Fibroblast of pulmonary artery (primary cell): ENCODE measurements at regions not wholly inside any gene's neighbourhood (a gene's known extent, or its start where the extent isn't known, plus 50 kb on each side); places are given as distances from the start of the nearest gene placed in this dataset.
"Not testable (repeated sequence)": the region's sequence is repeated elsewhere in the genome, so short reads cannot be mapped to it uniquely, and the experiment has no call there.

Experiments used
- DNase-seq: peaks from one replicate; pipeline ENCODE4 v3.0.0-alpha.2; 2010; ENCODE audit warnings: low read depth
- H3K4me3 ChIP-seq: replicated peaks from 2 replicates; pipeline ENCODE4 v1.5.1; 2011; ENCODE audit warnings: low read depth, mild to moderate bottlenecking, control low read depth, low read length, moderate library complexity
- TF ChIP-seq, protein P1 (sequence below): IDR thresholded peaks from 2 replicates; pipeline ENCODE4 v1.5.1; 2011; ENCODE audit warnings: mild to moderate bottlenecking, control low read depth, low read length, inconsistent platforms; ENCODE audit errors: missing control alignments

- TF ChIP-seq, protein P1, sequence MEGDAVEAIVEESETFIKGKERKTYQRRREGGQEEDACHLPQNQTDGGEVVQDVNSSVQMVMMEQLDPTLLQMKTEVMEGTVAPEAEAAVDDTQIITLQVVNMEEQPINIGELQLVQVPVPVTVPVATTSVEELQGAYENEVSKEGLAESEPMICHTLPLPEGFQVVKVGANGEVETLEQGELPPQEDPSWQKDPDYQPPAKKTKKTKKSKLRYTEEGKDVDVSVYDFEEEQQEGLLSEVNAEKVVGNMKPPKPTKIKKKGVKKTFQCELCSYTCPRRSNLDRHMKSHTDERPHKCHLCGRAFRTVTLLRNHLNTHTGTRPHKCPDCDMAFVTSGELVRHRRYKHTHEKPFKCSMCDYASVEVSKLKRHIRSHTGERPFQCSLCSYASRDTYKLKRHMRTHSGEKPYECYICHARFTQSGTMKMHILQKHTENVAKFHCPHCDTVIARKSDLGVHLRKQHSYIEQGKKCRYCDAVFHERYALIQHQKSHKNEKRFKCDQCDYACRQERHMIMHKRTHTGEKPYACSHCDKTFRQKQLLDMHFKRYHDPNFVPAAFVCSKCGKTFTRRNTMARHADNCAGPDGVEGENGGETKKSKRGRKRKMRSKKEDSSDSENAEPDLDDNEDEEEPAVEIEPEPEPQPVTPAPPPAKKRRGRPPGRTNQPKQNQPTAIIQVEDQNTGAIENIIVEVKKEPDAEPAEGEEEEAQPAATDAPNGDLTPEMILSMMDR: peak; percentile 18
- no peak overlapping the region for H3K4me3 ChIP-seq
- peak; percentile 4 for DNase-seq
Observed at GRCh38 chrX:42290608-42291007, 367.3 kb upstream of the CASK start.

DNA sequence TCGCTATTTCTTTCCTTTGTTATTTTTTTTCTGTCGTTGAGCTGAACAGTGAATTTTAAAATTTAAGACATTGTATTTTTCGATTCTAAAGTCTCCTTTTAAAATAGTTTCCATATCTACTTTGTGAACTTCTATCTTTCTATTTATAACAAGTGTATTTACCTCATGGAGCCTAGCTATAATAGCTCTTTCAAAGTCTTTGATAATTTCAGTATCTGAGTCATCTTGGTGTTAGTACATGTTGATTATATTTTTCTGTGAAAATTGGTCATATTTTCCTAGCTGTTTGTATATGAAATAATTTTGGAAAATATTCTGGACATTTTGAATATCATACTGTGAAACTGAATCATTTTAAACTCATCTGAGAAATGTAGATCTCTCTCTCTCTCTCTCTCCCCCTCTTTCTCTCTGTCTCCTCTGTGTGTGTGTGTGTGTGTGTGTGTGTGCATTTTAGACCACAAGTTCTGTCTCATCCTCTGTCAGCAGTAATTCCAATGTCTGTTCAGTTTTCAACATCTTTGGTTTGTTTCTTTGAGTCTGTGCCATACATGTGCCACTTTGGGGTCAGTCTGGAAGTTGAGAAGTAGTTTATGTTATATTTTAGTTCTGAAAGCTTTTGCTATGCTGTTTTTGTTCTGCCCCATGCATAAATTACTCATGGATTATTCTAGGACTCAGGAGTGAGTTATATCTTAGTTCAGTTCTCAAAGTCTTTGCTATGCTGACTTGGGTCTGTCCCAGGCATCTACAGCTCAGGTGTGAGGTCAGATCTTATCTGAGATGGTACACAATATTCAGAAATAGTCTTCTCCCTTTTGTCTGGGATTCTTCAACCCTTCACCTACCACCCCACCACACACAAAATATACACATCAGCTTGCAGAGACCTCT is 366.4 kb upstream of the CASK start:
- no peak for DNase-seq
- H3K4me3 ChIP-seq: no peak overlapping the region
- TF ChIP-seq, protein P1: no peak

DNA sequence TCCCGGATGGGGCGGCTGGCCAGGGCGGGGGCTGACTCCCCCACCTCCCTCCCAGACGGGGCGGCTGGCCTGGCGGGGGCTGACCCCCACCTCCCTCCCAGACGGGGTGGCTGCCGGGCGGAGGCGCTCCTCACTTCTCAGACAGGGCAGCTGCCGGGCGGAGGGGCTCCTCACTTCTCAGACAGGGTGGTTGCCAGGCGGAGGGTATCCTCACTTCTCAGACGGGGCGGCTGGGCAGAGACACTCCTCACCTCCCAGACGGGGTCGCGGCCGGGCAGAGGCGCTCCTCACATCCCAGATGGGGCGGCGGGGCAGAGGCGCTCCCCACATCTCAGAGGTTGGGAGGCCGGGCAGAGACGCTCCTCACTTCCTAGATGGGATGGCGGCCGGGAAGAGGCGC is 362.3 kb upstream of the CASK start:
- DNase-seq, H3K4me3 ChIP-seq: not testable (repeated sequence)

DNA sequence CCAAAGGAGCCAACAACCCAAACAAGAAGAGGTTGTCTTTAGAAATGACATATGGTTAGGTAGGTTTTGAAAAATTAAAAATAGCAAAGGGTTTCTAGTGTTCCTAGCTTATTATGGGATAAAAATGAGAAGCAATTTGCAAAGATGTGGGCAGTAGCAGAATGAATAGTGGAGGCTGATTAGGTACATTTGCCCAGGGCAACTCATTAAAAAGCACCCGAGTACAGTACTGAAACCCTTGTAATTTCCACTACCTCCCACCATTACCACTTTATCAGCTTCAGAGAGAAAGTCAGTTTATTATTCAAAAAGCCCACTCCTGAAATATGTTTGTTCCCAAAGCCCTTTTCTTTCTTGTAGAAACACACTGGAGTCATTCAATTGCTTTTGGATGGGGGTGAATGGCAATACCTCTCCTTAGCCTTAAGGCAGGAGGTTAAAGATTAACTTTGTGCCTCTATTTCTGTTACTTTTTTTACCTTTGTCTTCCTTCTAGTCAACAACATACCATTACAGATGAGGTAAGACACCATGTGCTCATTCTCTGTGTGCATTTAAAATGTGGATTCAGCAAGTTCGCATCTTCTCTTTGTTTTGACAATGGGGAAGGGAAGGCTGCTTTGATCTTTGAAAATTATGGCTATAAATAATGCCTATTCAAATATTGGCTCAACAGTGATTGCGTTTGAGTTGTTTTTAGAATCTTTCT is 353.8 kb upstream of the CASK start:
- no peak overlapping the region for H3K4me3 ChIP-seq
- TF ChIP-seq, protein P1: no peak
- DNase-seq: no peak

DNA sequence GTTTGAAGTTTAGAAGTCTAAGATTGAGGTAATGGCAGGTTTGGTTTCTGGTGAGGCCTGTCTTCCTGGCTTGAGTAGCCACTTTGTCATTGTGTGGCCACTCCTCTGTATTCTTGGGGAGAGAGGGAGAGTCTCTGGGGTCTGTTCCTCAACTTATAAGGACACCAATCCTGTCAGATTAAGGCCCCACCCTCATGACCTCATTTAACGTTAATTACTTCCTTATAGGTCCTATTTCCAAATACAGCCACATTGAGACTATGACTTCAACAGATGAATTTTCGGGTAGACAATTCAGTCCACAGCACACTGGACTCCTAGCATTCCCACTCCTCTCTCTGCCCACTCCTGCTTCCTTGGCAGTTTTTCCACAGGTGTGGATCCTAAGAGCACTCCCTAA is 350.8 kb upstream of the CASK start:
- no peak for DNase-seq
- TF ChIP-seq, protein P1: no peak
- no peak overlapping the region for H3K4me3 ChIP-seq

- H3K4me3 ChIP-seq: no peak overlapping the region
Observed at GRCh38 chrX:42273387-42273786, 350.0 kb upstream of the CASK start.

DNA sequence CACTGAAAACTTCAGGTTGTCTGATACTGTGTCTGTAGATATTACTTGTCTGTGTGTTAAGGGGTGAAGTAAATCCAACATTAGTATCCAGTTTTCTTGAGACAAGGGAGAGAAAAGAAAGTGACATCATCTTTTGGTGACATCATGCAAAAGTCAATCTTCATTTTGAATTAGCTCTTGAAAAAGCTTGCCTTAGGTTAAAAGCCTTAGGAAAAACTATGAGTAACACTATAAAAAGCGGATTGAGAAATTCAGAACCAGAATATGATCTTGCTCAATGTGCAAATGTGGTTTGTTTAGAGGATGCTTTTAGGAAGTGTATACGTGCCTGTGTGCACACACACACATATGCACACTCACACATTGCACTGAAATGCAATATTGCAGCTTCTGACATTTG is 345.8 kb upstream of the CASK start:
- peak; percentile 23 for DNase-seq

More at GRCh38 chrX:42273387-42273786, 350.0 kb upstream of the CASK start:
- TF ChIP-seq, protein P1: no peak
- no peak for DNase-seq

More for the DNA sequence above, 345.8 kb upstream of the CASK start:
- H3K4me3 ChIP-seq: no peak overlapping the region
- TF ChIP-seq, protein P1: no peak
